HEK293 (cell line): ENCODE measurements at regions not wholly inside any gene's neighbourhood (a gene's known extent, or its start where the extent isn't known, plus 50 kb on each side); places are given as distances from the start of the nearest gene placed in this dataset.

ENCODE experiments used
- HOXA7 ChIP-seq: sonication (generic); formaldehyde crosslinking; IDR thresholded peaks from 2 replicates; pipeline ENCODE4 v1.8.1; 2022; ENCODE audit warnings: missing genetic modification reagents, borderline replicate concordance
- ZNF155 ChIP-seq: fragments of 450-650 bp; formaldehyde crosslinking; IDR thresholded peaks from 2 replicates; pipeline ENCODE4 v1.5.1; 2016; ENCODE audit warnings: missing biosample characterization, missing genetic modification characterization
- TF ChIP-seq, protein P1 (sequence below): fragments of 450-650 bp; formaldehyde crosslinking; IDR thresholded peaks from 2 replicates; pipeline ENCODE4 v1.5.1; 2016; ENCODE audit warnings: missing biosample characterization, missing genetic modification characterization

DNA sequence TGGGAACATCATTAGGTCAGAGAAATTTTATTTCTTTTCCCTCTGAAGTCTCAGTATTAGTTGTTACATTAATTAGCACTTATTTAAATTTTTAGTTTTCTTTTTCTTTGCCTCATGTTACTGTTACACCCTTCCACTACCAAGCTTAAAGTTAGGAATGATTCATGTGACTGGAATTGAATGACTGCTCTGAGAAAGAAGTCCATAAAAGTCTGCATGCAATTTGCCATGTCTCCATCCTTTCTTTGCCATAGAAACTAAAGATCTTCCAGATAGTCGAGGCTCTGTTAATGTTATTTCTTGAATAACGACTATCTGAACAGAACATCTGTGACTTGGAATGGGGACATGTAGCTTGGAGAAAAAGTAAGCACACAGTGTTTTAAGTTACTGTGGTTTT lies 1269.8 kb upstream of the PIK3C3 start:
- TF ChIP-seq ZNF155 (tag by site-specific recombination) (no peak), HOXA7 (no peak)
- TF ChIP-seq, protein P1, sequence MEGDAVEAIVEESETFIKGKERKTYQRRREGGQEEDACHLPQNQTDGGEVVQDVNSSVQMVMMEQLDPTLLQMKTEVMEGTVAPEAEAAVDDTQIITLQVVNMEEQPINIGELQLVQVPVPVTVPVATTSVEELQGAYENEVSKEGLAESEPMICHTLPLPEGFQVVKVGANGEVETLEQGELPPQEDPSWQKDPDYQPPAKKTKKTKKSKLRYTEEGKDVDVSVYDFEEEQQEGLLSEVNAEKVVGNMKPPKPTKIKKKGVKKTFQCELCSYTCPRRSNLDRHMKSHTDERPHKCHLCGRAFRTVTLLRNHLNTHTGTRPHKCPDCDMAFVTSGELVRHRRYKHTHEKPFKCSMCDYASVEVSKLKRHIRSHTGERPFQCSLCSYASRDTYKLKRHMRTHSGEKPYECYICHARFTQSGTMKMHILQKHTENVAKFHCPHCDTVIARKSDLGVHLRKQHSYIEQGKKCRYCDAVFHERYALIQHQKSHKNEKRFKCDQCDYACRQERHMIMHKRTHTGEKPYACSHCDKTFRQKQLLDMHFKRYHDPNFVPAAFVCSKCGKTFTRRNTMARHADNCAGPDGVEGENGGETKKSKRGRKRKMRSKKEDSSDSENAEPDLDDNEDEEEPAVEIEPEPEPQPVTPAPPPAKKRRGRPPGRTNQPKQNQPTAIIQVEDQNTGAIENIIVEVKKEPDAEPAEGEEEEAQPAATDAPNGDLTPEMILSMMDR (tag by site-specific recombination): no peak
